Keratinocyte (primary cell): ENCODE measurements at regions not wholly inside any gene's neighbourhood (a gene's known extent, or its start where the extent isn't known, plus 50 kb on each side); places are given as distances from the start of the nearest gene placed in this dataset.

Experiments
- DNase-seq: peaks from one replicate; pipeline ENCODE4 v3.0.0-alpha.2; 2011; ENCODE audit warnings: low read depth, missing footprints, low spot score
- FAIRE-seq: peaks from 2 replicates; lab custom pipeline; 2011; peaks lifted over from hg19 to GRCh38; lab: Jason Lieb, UNC
- H2AFZ ChIP-seq: 2 replicates; pipeline ENCODE4 v1.6.0; 2012; ENCODE audit warnings: low read length, control low read depth, inconsistent platforms; ENCODE audit not compliant: control insufficient read depth
- H3K27ac ChIP-seq: 2 replicates; pipeline ENCODE4 v1.5.1; 2011; ENCODE audit warnings: low read length; ENCODE audit not compliant: control insufficient read depth, insufficient read depth
- H3K27me3 ChIP-seq: 3 replicates; pipeline ENCODE4 v1.6.0; 2011; ENCODE audit warnings: low read length; ENCODE audit not compliant: control insufficient read depth, insufficient read depth; ENCODE audit errors: extremely low read depth
- H3K36me3 ChIP-seq, 2 experiments: 2 replicates in 1 of 2; 3 replicates in 1 of 2; pipeline ENCODE4 v1.5.1; 2011; ENCODE audit warnings: low read length in 2 of 2, mild to moderate bottlenecking in 1 of 2; ENCODE audit not compliant: control insufficient read depth in 2 of 2, insufficient read depth in 2 of 2; ENCODE audit errors: extremely low read depth in 1 of 2
- H3K4me1 ChIP-seq: 3 replicates; pipeline ENCODE4 v1.5.1; 2011; ENCODE audit warnings: low read length; ENCODE audit not compliant: control insufficient read depth, insufficient read depth; ENCODE audit errors: extremely low read depth
- H3K4me2 ChIP-seq: 3 replicates; pipeline ENCODE4 v1.6.0; 2011; ENCODE audit warnings: low read depth, low read length; ENCODE audit not compliant: control insufficient read depth, insufficient read depth; ENCODE audit errors: extremely low read depth
- H3K4me3 ChIP-seq, 3 experiments: fragments of 200-600 bp in 1 of 3; sonication (generic) in 1 of 3; 2 replicates in 2 of 3; 3 replicates in 1 of 3; pipeline ENCODE4 v1.5.1; 2011 to 2016; ENCODE audit warnings: low read length in 3 of 3, mild to moderate bottlenecking in 3 of 3, control low read depth in 2 of 3, inconsistent platforms in 1 of 3, low read depth in 1 of 3, mixed read lengths in 1 of 3, mixed run types in 1 of 3, moderate library complexity in 1 of 3; ENCODE audit not compliant: control insufficient read depth in 2 of 3, insufficient read depth in 2 of 3; ENCODE audit errors: extremely low read depth in 1 of 3
- H3K79me2 ChIP-seq: 2 replicates; pipeline ENCODE4 v1.6.0; 2012; ENCODE audit warnings: low read length; ENCODE audit not compliant: control insufficient read depth, insufficient read depth
- H3K9ac ChIP-seq: 3 replicates; pipeline ENCODE4 v1.6.0; 2011; ENCODE audit warnings: low read length; ENCODE audit not compliant: control insufficient read depth, insufficient read depth; ENCODE audit errors: extremely low read depth
- H3K9me1 ChIP-seq: 3 replicates; pipeline ENCODE4 v1.6.0; 2011; ENCODE audit warnings: low read length; ENCODE audit not compliant: control insufficient read depth, insufficient read depth; ENCODE audit errors: extremely low read depth
- H3K9me3 ChIP-seq: 2 replicates; pipeline ENCODE4 v1.5.1; 2012; ENCODE audit warnings: low read depth, low read length; ENCODE audit not compliant: control insufficient read depth
- H4K20me1 ChIP-seq: 3 replicates; pipeline ENCODE4 v1.6.0; 2011; ENCODE audit warnings: low read length; ENCODE audit not compliant: control insufficient read depth, insufficient read depth; ENCODE audit errors: extremely low read depth
- CTCF ChIP-seq, 3 experiments: IDR thresholded peaks in 1 of 3; conservative IDR thresholded peaks in 1 of 3; optimal IDR thresholded peaks in 1 of 3; 2 replicates in 2 of 3; 3 replicates in 1 of 3; pipeline versions ENCODE3 to v1.5.1; 2011; ENCODE audit warnings: low read length in 3 of 3, mild to moderate bottlenecking in 3 of 3, moderate library complexity in 2 of 3, control low read depth in 1 of 3, inconsistent platforms in 1 of 3; ENCODE audit not compliant: insufficient read depth in 2 of 3; ENCODE audit errors: extremely low read depth in 1 of 3
- EZH2 ChIP-seq: IDR thresholded peaks from one replicate; pipeline ENCODE4 v1.6.1; 2012; ENCODE audit warnings: inconsistent platforms, mild to moderate bottlenecking, low read length, moderate library complexity
- dilution Hi-C: fragments of 300-500 bp; cut with MboI; formaldehyde crosslinking; loops from one replicate; pipeline ENCODE4 v1.7.0; 2020; ENCODE audit warnings: low sequenced_read_pairs; ENCODE audit not compliant: extremely low pct_ligation_motif_present

- Histone ChIP-seq H3K9me3 (no peaks in the 10 kb centered on the region), H3K79me2 (no peaks in the 10 kb centered on the region), H4K20me1 (no peaks in the 10 kb centered on the region), H3K27ac (no peak overlapping the region), H3K4me2 (no peak overlapping the region), H3K4me1 (no peaks in the 10 kb centered on the region), H3K9ac (no peak overlapping the region), H2AFZ (no peak overlapping the region), H3K36me3 (no peaks in the 10 kb centered on the region), H3K27me3 (no peaks in the 10 kb centered on the region), H3K4me3 (no peak overlapping the region), H3K9me1 (no peaks in the 10 kb centered on the region)
- no peak for TF ChIP-seq CTCF (optimal IDR thresholded peaks at IDR 0.05 in 1 of 3, IDR thresholded peaks at IDR 0.05 in 1 of 3, conservative IDR thresholded peaks at IDR 0.05 in 1 of 3; ENCODE audit: extremely low read depth in 1 of 3, insufficient read depth in 2 of 3, low read length in 3 of 3)
- TF ChIP-seq EZH2, result no peak
- dilution Hi-C loops, result no loop called here
- DNase-seq, result no peak
- no peak for FAIRE-seq
Observed at GRCh38 chr10:111179514-111179913, 102.7 kb downstream of the ADRA2A start.

- no peak for TF ChIP-seq EZH2
- TF ChIP-seq CTCF (optimal IDR thresholded peaks at IDR 0.05 in 1 of 3, IDR thresholded peaks at IDR 0.05 in 1 of 3, conservative IDR thresholded peaks at IDR 0.05 in 1 of 3; ENCODE audit: extremely low read depth in 1 of 3, insufficient read depth in 2 of 3, low read length in 3 of 3), result no peak
- H4K20me1 ChIP-seq, result no peaks in the 10 kb centered on the region
- H3K9me1 ChIP-seq, result no peaks in the 10 kb centered on the region
- FAIRE-seq, result no peak
- H3K4me1 ChIP-seq, result no peaks in the 10 kb centered on the region
- no peaks in the 10 kb centered on the region for H3K27me3 ChIP-seq
- H2AFZ ChIP-seq, result no peak overlapping the region
- no peaks in the 10 kb centered on the region for H3K79me2 ChIP-seq
- no peak overlapping the region for H3K9ac ChIP-seq
- H3K27ac ChIP-seq, result no peak overlapping the region
- H3K36me3 ChIP-seq, result no peaks in the 10 kb centered on the region
- no peak for DNase-seq
- dilution Hi-C loops, result no loop called here
- H3K9me3 ChIP-seq, result no peaks in the 10 kb centered on the region
- H3K4me2 ChIP-seq, result no peak overlapping the region
- H3K4me3 ChIP-seq, result no peak overlapping the region
Observed at GRCh38 chr10:111186358-111186757, 109.5 kb downstream of the ADRA2A start.
